GM13977 (cell line): ENCODE measurements at regions not wholly inside any gene's neighbourhood (a gene's known extent, or its start where the extent isn't known, plus 50 kb on each side); places are given as distances from the start of the nearest gene placed in this dataset.

Source experiments
- DNase-seq: peaks from one replicate; pipeline ENCODE4 v3.0.0; 2012; ENCODE audit warnings: low spot score
- CTCF ChIP-seq: IDR thresholded peaks from 2 replicates; pipeline ENCODE4 v1.5.1; 2012; ENCODE audit warnings: mild to moderate bottlenecking, control low read depth; ENCODE audit not compliant: insufficient read depth; ENCODE audit errors: extremely low read depth, missing control alignments
- in situ Hi-C: fragments of 300-500 bp; cut with MboI; formaldehyde crosslinking; loops from one replicate; pipeline ENCODE4 v1.12.0; 2022; ENCODE audit warnings: low sequenced_read_pairs, low pct_unique_long_range_greater_than_20kb, mixed read lengths, inconsistent platforms; ENCODE audit not compliant: unreplicated experiment

GRCh38 chr20:23160536-23161243, 74.6 kb upstream of the CD93 start:
- in situ Hi-C loops, result no loop called here
- no peak for TF ChIP-seq CTCF
- no peak for DNase-seq

GRCh38 chr20:23159947-23160318, 73.8 kb upstream of the CD93 start:
- TF ChIP-seq CTCF, result no peak
- no peak for DNase-seq
- in situ Hi-C loops, result no loop called here

- in situ Hi-C loops, result no loop called here
- TF ChIP-seq CTCF, result no peak
- DNase-seq, result no peak
Observed at GRCh38 chr20:23159256-23159946, 73.3 kb upstream of the CD93 start.

DNA sequence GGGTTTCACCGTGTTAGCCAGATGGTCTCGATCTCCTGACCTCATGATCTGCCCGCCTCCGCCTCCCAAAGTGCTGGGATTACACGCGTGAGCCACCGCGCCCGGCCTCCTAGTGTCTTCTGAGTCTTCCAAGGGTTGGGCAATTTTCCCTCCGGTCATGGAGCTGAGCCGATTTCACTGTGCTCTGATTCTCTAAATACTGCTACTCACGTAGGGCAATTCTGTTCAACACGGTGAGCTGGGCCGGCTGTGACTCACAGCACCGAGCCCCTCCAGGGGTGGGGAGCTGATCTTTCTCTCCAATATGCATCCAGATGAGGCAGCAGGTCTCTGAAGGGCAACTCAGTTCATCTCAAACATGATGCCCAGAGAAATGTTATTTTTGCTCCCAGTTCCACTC, 71.6 kb upstream of the CD93 start:
- in situ Hi-C loops, result no loop called here
- no peak for DNase-seq
- no peak for TF ChIP-seq CTCF

- no peak for DNase-seq
- TF ChIP-seq CTCF, result no peak
- in situ Hi-C loops, result no loop called here
Observed at GRCh38 chr20:23156842-23157423, 70.8 kb upstream of the CD93 start.

DNA sequence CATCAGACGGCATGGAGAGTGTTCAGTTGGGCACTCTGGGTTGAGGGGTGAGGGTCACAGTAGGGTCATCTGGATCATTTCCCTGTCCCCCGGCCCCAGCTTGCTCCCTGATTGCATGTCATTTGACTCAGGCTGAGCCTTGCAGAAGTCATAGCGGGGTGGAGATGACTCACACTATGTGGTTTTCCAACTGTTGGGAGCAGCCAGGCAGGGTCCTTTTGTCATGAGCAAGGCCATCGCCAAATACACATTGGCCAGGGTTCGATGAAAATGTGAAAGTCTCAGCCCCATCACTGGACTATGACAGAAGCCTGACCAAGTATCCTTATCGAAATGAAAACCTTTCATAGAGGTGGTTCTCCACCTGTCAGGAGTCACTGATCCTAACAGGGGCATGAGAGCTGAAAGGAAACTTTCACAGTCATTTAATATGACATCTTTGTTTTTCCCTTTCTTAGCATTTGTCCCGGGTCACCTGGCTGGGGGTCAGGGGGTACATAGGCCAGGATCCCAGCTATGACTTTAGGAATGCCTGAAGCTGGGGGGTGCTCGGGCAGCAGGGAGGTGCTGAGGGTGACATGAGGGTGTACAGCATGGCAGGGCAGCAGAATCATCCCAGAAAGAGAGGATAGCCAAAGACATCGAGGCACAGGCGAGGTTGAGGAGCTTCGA, 70.2 kb upstream of the CD93 start:
- in situ Hi-C loops, result no loop called here
- DNase-seq, result no peak
- TF ChIP-seq CTCF, result no peak
